COLO668 (cell line): ENCODE measurements at regions not wholly inside any gene's neighbourhood (a gene's known extent, or its start where the extent isn't known, plus 50 kb on each side); places are given as distances from the start of the nearest gene placed in this dataset.

Experiments used
- DNase-seq: peaks from one replicate; lab custom pipeline; 2025; ENCODE audit not compliant: unreplicated experiment; lab: John Stamatoyannopoulos, UW

DNA sequence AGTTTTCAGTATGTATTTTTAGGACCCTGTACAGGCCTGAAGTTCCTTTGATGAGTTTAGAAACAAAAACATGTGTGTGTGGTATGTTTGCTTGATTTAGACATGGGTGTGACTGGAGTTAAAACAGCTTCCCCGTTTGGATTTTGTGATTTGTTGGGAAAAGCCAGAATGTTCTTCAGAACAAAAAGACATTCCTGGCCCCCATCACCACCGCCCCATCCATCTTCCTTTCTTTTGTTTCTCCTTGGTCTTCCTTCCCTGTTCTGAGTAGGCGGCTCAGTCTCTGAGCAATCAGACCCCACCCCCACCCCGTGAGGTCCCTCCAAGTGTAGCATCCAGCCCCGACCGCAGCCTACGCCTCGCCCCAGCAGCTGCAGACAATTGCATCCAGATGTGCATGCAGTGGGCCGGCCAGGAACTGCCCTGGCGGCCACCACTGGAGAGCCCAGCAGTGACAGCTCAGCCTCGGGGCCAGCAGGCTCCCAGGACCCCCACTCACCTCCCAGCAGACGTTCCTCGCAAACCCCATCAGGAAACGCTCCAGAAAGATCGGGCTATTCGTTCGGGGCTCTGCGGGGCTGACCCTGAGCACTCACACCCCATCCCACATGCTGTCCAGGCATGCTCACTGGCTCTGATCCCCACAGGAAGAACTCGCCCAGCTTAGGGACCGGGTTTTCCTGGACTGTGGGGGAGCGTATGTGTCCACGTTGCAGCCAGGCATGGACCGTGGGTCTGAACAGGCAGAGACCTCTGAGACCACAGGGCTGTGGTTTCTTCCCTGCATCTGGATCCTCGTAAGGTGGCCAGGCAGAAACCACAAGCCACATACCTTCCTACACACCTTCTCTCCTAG lies 99.8 kb upstream of the CDH5 start:
- no peak for DNase-seq

DNA sequence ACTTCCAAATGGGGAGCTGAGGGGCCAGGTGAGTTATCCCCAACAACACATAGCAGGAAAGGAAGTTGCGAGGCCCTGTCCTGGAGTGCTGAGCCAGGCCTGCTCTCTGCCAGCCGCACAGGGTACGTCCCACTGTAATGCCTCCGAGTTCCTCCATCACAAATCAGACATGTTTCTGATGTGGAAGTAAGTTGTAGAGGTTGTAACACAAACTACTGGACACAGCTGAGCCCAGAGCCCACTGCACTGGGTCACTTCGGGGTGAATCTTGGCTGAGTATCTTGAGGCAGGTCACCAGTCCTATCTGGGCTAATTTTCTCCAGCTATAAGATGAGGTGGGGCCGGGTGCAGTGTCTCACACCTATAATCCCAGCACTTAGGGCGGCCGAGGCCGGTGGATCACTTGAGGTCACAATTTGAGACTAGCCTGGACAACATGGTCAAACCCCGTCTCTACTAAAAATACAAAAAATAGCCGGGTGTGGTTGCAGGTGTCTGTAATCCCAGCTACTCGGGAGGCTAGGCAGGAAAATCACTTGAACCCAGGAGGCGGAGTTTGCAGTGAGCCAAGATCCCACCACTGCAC lies 100.8 kb upstream of the CDH5 start:
- no peak for DNase-seq

DNA sequence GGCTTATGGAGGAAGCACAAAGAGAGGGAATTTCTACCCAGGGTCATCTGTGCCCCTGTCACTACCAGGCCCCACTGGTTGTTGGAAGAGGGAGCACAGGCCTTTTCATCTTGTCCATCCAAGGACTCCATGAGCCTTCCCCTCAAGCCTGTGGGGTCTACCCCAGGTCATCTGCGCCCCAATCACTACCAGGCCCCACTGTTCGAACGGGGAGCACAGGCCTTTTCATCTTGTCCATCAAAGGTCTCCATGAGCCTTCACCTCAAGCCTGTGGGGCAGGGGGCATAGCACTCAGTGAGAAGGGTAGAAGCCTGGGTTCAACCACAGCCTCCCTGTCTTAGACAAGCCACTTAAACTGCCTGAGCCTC lies 101.5 kb upstream of the CDH5 start:
- DNase-seq = no peak

DNA sequence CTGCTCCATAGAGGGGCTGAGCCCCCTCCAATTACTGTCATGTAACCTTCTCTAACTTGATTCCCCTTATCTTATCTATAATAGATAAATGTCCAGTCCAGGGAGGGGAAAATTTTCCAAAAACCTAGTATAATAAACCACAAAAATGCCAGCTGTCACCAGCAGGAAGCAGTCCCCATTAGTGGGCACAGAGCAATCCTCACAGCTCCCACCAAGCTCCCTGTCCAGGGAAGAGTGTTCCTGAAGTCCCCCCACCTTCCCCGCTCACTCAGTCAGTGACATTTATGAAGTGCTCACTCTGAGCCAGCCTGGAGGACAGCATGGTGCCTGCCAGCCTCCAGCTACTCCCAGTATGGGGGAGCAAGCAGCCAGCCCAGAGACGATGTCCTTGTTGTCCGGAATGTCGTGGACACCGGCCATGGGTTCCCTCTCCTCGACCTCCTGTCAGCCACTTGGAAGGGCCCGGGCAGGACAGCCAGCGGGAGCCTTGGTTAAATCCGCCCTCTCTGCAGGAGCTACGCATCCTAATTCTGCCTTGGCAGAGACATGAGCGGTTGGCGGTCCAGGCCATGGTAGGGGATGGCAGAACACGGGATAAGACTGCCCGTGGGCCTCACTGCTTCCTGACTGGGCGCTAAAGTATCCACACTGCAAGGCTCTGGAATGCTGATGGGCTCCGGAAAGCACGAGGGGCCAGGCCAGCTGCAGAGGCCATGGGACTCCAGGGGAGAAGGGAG lies 102.0 kb upstream of the CDH5 start:
- DNase-seq = no peak

DNA sequence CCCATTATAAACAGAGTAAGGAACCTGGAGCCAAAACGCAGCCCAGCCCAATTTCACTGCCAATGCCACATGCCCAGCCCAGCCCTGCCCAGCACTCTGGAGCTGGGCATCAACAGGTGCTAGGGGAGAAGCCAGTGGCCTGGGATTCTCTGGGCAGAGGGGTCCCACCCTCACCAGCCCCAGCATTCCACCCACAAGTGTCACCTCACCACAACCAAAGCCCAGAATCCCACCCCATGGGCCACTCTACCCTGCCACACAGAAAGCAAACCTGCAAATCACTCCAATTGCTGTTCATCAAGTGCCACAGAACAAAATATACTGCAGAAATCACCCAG lies 102.5 kb upstream of the CDH5 start:
- no peak for DNase-seq

DNA sequence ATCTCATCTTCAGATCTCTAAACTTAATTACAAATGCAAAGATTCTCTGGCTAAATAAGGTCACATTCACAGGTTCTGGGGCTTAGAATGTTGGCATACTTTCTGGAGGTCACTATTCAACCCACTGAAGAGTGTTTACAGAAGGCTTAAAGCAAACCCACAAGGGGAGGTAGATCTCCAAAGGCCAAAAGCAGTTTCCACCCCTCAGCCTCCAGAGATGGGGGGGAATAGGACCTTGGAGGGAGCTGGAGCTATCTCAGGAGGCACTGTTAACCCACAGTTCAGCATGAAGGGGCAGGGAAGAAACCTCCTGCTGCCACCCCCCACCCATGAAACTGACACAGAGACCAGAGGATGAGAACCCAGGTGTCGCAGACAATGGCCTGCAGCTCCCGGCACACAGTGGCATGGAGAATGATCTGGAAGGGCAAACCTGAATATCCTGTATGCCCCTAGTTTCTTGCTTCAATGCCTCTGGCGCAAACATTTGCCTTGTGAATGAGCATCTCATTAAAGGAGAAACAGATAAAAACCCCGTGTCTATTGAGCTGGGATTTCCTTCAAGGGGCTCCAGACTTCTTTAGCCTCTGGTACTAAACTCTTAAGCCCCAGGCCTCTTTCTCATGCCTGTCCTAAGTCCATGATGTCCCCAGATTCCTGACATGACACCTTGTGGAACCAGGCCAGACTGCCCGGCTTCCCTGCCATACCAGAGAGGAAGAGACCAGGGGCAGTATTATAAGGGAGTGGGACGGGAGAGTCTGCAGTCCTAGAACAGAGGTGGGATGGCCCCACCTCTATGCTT lies 103.1 kb upstream of the CDH5 start:
- DNase-seq = no peak

DNA sequence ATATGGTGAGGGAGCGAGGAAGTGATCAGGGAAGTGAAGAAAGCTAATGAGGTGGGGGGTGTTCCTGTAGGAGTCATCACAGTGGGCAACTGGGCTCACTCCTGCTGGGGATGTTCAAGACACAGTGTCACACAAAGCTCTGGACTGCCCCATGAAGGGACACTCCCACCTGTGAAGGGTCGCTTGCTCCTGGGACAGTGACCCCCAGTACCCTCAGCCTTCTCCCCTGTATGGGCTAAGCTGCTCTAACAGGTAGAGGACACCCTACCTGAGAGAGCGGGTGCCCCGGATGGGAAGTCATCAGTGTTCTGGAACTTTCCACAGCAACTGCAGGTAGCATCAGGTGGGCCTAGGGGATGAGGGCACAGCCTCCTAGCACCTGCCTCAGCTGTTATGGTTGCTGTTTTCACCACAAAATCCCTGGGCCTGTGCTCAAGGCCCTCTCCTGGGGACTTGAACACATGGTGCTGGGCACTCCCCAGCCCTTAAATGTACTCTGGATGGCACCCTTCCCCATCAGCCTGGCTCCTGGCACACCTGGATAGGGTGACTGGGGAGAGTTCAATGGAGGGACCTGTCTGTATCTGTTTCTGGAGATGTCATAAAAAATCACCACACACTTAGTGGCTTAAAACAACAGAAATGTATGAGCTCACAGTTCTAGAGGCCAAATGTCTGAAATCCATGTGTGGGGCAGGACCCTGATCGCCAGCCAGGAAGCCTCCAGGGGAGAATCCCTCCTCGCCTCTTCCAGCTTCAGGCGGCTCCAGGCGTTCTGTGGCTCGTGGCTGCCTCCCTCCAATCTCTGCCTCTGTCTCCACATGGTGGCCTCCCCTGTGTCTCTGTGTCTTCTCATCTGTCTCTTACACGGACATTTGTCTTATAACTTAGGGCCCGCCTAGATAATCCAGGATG lies 104.0 kb upstream of the CDH5 start:
- no peak for DNase-seq

DNA sequence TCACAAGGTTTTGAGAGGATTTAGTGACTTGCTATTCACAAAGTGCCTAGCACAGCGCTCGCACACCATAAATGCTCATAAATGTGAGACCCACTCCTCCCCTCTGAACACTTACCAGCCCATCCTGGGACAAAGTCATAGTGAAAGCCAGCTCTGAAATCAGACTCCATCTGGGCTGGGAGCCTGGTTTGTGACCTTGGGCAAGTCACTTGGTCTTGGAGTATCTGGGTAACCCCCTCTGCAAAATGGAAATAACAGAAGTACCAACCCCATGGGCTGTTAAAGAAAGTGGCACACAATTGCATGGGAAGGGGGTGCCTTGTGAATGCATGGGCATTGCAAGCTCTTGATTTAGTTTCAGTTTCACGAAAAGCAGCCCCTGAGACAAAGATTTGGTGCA lies 104.7 kb upstream of the CDH5 start:
- no peak for DNase-seq

DNA sequence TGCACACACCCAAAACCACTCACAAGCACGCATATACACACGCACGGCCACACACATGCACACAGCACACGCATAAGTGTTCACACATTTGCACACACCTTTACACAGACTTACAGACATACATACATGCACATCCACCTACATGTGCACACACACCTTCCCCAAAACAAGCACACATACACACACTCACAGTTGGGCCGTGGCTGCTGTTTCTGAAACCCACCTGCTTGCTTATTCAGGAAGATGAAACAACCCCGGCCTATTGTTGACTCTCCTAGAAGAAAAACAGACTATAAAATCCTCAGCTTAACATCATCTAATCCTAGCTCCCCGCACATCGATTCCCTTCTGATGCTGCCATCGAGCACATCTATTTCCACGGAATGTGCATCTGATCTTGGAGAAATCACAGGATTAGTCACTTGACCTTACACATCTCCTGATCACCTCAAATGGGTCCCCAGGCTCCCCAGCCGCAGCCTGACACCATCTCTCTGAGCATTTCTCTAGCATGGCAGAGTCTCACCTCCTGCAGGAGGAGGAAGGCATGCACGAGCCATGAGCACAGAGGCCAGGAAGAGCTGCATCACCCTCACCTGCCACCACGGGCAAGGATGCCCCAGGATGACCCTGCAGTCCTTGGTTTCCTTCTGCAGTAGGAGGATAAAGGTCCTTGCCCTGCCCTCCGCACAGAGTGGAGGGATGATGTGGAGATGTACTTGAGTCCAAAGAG lies 105.8 kb upstream of the CDH5 start:
- no peak for DNase-seq

DNA sequence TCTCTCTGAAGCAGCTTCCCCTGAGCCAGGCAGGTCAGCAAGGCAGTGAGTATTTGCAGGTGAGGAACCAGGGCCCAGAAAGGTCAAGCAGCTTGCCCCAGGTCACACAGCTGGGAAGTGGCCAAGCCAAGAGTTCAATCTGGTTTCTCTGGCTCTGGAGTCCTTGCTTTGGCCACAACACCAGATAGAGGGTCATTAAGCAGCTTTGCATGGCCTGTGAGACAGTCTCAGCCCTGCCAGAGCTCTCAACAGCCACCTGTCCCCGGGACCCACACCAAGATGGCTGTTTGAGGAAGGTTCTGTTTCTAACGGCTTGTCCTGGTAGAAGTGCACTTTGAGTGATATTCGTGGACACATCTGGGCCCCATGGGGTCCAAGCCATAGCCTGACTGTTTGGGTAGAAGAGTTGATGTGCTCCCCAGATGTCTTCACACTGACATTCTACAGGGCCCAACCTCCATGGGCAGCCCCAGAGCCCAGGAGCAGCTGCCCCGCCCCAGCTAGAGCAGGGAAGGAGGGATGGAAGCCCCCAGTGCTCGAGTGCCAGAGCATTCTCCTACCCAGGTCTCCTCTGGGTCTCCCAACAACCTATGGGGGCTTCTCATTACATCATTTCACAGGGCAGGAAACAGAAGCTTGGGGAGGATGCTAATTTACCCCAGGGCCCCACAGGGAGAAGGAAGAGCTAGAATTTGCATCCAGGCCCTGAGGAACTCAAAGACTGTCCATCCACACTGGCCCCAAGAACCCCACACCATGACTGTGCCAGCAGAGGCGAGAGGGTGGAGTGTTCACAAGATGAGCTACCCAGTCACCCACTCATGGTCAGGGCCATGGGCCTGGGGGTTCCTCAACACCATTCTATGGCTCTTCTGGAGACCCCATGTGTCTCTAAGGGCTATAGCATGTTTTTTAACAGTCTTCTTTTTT lies 107.3 kb upstream of the CDH5 start:
- DNase-seq = no peak

DNA sequence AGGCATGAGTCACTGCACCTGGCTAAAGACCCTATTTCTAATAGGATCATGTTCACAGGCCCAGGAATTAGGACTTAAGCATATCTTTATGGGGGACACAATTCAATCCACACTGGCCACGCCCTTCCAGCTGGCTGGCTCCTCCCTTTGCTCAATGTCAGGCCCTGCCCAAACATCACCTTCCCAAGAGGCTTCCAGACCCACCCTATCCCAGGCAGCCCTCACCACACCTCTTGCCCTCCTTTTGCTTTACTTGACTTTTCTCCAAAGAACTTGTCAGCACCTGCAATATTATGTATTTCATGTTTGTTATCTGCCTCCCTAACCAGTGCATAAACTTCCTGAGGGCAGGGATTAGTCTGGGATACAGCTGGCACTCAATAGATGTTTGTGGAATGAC lies 109.6 kb upstream of the CDH5 start:
- no peak for DNase-seq

DNA sequence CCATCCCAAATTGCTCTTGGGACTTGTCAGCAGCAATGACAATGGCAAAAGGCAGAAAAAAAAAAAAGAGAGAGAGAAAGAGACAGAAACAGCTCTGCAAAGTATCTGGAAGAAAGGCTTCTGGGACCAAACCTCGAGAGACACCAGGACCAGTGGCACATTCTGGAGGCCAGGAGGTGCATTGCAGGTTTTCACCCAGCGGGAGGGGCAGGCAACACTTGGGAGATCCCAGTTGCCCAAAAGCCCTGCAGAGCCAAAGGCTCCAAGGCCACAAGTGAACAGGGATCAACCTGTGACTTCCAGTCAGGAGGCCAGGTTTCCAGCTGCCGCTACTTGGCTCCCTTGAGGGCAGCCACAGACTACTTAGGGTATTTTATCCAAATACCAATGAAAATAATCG lies 110.8 kb upstream of the CDH5 start:
- DNase-seq = no peak

DNA sequence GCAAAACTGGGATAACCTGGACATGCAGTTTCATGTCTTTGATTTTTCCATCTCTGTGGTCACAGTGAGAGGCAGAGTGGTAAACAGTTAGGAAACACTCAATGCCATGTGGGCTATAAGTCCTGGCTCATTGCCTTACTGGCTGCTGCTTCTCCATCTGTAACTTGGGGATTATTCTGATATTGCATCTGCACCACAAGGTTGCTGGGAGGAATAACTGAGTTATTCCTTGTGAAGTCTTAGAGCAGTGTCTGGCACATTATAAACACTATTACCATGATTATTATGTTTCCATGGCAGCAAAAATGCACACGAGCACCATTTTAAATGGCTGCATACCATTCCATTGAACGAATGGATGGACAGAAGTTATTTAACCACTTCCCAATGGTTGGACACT lies 111.7 kb upstream of the CDH5 start:
- no peak for DNase-seq

DNA sequence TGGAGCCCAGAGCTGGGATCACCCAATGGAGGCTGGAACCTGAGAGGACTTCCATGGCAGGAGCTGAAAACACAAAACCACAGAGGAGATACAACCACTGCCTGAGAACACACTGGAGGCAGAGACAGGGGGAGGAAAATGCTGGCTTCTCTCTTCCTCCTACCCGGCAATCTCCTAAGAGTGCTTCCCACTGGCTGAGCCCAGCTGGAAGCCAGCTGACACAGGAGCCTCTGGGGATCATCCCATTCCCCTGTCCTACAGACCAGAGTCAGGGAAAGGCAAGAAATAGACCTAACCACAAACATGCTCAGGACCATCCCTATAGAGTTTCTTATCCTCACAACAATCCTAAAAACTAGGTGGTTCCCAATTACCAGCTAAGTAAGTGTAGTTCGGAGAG lies 112.4 kb upstream of the CDH5 start:
- DNase-seq = no peak

DNA sequence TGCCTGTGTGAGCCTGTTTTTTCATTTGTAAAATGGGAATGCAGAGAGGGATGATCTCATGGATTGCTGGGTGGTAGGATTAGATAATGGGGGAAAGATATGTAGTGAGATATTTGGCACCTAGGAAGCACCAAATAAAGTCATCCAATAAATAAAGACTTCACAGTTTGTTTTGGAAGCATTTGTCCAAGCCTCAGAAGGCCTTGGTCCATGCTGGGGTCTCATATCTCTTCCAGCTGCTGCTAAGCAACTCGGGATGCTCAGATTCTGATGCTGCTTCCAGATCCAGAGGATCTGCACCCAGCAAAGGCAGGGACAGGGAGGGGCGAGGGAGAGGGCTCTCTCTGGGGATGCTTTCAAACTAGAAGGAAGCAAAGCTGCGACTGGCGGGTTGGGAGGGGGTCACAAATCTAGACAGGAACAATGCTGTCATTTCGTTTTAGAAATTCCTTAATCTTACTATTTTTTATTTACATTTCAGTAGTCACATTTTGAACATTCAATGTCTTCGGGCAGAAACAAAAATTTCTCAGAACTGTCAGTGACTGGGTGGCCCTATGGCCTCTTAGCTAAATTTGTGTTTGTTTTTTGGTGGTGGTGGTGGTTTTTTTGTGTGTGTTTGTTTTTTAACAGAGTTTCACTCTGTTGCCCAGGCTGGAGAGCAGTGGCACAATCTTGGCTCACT lies 114.9 kb upstream of the CDH5 start:
- DNase-seq = no peak

DNA sequence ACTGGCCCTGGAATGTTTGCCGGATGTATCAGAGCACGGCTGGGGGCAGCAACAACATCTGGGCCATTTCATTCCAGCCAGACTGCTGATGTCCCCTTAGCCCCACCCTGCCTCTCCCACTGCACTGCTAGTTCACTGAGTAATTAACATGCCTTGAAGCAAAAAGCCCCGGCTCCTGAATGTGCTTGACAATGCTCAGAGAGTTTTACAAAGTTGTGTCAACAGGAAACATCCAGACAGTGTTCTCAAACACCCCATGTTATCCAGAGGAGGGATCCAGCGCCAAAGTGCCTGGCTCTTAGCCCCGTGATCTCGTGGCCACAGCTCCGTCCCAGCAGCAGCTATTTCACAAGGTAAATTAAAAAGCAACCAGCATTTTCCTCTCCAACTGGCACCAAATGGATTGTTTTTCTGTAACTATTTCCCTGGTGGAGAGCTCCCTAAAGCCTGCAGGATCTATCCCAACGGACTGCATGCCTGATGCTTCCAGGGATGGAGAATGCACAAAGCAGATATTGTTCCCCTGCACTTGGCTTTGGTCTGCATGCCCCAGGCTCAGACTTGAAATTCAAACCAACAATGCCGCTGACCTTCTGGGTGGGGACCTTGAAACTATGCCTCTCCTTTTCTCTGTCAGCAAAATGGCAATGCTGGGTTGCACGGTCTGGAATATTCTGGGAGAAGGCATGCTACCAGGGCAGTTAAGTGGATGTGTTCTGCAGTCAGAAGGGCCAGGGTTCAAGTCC lies 115.6 kb upstream of the CDH5 start:
- no peak for DNase-seq
